Lower leg skin (tissue), 4 donors: ENCODE measurements at regions not wholly inside any gene's neighbourhood (a gene's known extent, or its start where the extent isn't known, plus 50 kb on each side); places are given as distances from the start of the nearest gene placed in this dataset.

ENCODE experiments used
- DNase-seq, 2 donors: peaks; one replicate each; pipeline ENCODE4 v3.0.0-alpha.2; 2019; ENCODE audit warnings: low spot score in 2 of 2
- H3K4me3 ChIP-seq: fragments of 200-600 bp; sonication (generic); 2 replicates; pipeline ENCODE4 v1.5.1; 2017; ENCODE audit warnings: mild to moderate bottlenecking, low read depth; ENCODE audit not compliant: poor library complexity, severe bottlenecking
- CTCF ChIP-seq, 3 donors: fragments of 450-650 bp; IDR thresholded peaks; one replicate each; pipeline ENCODE4 v1.5.1; 2016; ENCODE audit warnings: antibody characterized with exemption in 3 of 3, mild to moderate bottlenecking in 3 of 3, moderate library complexity in 2 of 3
- POLR2A ChIP-seq, 2 donors: fragments of 450-650 bp; IDR thresholded peaks; one replicate each; pipeline ENCODE4 v1.6.1; 2016 to 2017; ENCODE audit warnings: antibody characterized with exemption in 2 of 2, mild to moderate bottlenecking in 1 of 2, moderate library complexity in 1 of 2
- WGBS, 2 donors: methylation state at CpG; one replicate each; pipeline ENCODE4 v1.1.5; 2018; 5-methylcytosine and 5-hydroxymethylcytosine counted together
- intact Hi-C: fragments of 100-400 bp; cut with DNase I; formaldehyde crosslinking; loops from one replicate; pipeline ENCODE4 v1.15.0; 2023; ENCODE audit warnings: low total_unique reads

- DNase-seq = no peak
- H3K4me3 ChIP-seq = no peak overlapping the region
- intact Hi-C loops = no loop called here
- TF ChIP-seq POLR2A (IDR thresholded peaks at IDR 0.05) (no peak), CTCF (IDR thresholded peaks at IDR 0.05) (no peak)
- WGBS, 2 donors = 43 to 60% methylated on average over 1 of the region's 1 CpG
These were observed 499.8 kb downstream of the C12orf50 start for GRCh38 chr12:87529413-87529812.

GRCh38 chr12:87520968-87521367 lies 508.2 kb downstream of the C12orf50 start:
- intact Hi-C loops = no loop called here
- no peak overlapping the region for H3K4me3 ChIP-seq
- no peak for DNase-seq
- TF ChIP-seq POLR2A (IDR thresholded peaks at IDR 0.05) = no peak
- TF ChIP-seq CTCF (IDR thresholded peaks at IDR 0.05) = no peak
- 91 to 96% methylated on average over 2 of the region's 2 CpGs for WGBS, 2 donors

- intact Hi-C loops = no loop called here
- DNase-seq = no peak
- no peak for TF ChIP-seq POLR2A (IDR thresholded peaks at IDR 0.05)
- no peak for TF ChIP-seq CTCF (IDR thresholded peaks at IDR 0.05)
- no peak overlapping the region for H3K4me3 ChIP-seq
- WGBS, 2 donors = 19 to 25% methylated on average over 1 of the region's 1 CpG
These were observed 510.7 kb downstream of the C12orf50 start for GRCh38 chr12:87518481-87518880.

- TF ChIP-seq CTCF (IDR thresholded peaks at IDR 0.05) (no peak), POLR2A (IDR thresholded peaks at IDR 0.05) (no peak)
- no peak for DNase-seq
- WGBS, 2 donors = 43 to 64% methylated on average over 1 of the region's 1 CpG
- no peak overlapping the region for H3K4me3 ChIP-seq
- intact Hi-C loops = no loop called here
These were observed 511.2 kb downstream of the C12orf50 start for GRCh38 chr12:87518036-87518435.

- TF ChIP-seq POLR2A (IDR thresholded peaks at IDR 0.05) = no peak
- no peak for TF ChIP-seq CTCF (IDR thresholded peaks at IDR 0.05)
- intact Hi-C loops = no loop called here
- no peak overlapping the region for H3K4me3 ChIP-seq
- no peak for DNase-seq
- WGBS, 2 donors = 32 to 38% methylated on average over 2 of the region's 2 CpGs
These were observed 515.5 kb downstream of the C12orf50 start for GRCh38 chr12:87513536-87514280.

- WGBS, 2 donors = 51 to 59% methylated on average over 3 of the region's 3 CpGs
- no peak overlapping the region for H3K4me3 ChIP-seq
- intact Hi-C loops = no loop called here
- TF ChIP-seq CTCF (IDR thresholded peaks at IDR 0.05) (no peak), POLR2A (IDR thresholded peaks at IDR 0.05) (no peak)
- no peak for DNase-seq
These were observed 517.8 kb downstream of the C12orf50 start for GRCh38 chr12:87511371-87511770.
